ENCODE measurements at regions not wholly inside any gene's neighbourhood (a gene's known extent, or its start where the extent isn't known, plus 50 kb on each side); places are given as distances from the start of the nearest gene placed in this dataset.

DNA sequence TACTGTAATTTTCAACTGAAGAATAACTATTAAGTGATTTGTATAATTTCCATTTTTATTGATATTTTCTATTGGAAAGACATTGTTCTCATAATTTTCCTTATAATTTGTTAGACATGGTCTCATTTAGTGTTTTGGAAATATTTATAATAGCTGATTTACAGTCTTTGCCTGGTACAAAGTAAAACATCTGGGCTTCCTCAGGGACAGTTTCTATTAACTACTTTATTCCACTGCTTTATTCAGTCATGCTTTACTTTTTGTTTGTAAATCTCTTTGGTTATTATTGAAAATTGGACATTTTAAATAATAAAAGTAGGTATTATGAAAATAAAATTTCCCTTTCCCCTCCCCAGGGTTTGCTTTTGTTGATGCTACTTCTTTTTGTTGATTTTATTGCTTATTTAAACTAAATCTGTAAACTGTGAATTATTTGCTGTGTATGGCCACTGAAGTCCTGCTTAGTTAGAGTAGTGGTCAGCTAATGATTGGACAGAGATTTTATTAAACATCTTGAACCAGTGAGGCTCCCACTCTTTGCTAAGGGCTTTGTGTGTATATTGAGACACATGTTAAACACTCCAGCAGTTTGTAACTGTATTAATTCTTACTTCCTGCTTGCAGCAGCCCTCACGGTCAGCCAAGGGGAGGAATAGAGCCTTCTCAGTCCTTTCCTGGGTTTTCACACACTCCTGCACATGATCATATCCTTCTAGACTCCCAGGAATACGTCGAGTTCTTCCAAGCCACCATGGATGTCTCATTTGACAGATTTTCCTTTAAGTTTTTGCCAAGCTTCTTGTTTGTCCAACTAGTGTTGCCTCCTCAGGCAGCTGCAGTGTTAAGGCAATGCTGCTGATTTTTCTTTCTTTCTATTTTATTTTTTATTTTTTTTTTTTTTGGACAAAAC lies 994.6 kb upstream of the PRMT6 start:
- Histone ChIP-seq H3K4me3 (replicated peaks; ENCODE audit: low read depth, low read length) (no peak overlapping the region), H3K27me3 (replicated peaks; ENCODE audit: control insufficient read depth, insufficient read depth, low read length) (no peaks in the 10 kb centered on the region), H3K36me3 (ENCODE audit: control insufficient read depth, insufficient read depth, low read length) (no peaks in the 10 kb centered on the region)
- TF ChIP-seq, protein P1, sequence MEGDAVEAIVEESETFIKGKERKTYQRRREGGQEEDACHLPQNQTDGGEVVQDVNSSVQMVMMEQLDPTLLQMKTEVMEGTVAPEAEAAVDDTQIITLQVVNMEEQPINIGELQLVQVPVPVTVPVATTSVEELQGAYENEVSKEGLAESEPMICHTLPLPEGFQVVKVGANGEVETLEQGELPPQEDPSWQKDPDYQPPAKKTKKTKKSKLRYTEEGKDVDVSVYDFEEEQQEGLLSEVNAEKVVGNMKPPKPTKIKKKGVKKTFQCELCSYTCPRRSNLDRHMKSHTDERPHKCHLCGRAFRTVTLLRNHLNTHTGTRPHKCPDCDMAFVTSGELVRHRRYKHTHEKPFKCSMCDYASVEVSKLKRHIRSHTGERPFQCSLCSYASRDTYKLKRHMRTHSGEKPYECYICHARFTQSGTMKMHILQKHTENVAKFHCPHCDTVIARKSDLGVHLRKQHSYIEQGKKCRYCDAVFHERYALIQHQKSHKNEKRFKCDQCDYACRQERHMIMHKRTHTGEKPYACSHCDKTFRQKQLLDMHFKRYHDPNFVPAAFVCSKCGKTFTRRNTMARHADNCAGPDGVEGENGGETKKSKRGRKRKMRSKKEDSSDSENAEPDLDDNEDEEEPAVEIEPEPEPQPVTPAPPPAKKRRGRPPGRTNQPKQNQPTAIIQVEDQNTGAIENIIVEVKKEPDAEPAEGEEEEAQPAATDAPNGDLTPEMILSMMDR (IDR thresholded peaks at IDR 0.05; ENCODE audit: insufficient read depth, low read length, poor library complexity, severe bottlenecking), result no peak
- DNase-seq (ENCODE audit: extremely low read depth, insufficient read length), result no peak

- TF ChIP-seq, protein P1 (IDR thresholded peaks at IDR 0.05; ENCODE audit: insufficient read depth, low read length, poor library complexity, severe bottlenecking), result no peak
- no peak overlapping the region for H3K4me3 ChIP-seq (replicated peaks; ENCODE audit: low read depth, low read length)
- no peak for DNase-seq (ENCODE audit: extremely low read depth, insufficient read length)
- no peaks in the 10 kb centered on the region for H3K36me3 ChIP-seq (ENCODE audit: control insufficient read depth, insufficient read depth, low read length)
- H3K27me3 ChIP-seq (replicated peaks; ENCODE audit: control insufficient read depth, insufficient read depth, low read length), result no peaks in the 10 kb centered on the region
These were observed 993.0 kb upstream of the PRMT6 start for GRCh38 chr1:106063510-106063909.

DNA sequence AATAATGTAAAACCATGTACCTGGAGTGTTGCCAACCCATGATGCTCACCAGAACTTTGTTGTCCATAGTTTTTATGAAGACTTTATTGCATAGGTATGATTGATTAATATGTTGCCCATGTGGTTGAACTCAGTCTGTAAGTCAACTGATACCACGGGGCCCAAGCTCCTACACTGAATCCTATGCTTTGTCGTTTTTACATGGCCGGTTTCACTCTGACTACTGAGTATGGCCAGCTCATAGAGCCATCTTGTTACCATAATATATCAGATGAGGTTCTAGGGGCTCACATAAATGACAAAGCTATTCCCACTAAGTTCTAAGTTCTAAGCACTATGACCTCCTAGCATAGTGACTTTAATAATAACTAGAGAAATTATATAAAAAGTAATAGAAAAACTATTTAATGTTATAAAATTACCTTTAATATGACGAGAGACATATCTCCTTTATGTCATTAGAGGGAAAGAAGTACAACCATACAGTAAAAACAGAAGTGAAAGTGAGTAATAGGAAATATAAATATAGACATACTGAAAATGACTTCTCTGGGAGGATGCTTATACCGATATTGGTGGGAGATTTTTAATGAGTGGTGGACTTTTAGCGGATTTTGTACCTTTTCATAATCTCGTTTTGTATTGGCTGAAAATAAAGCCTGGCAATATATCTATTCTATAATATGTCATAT lies 983.4 kb upstream of the PRMT6 start:
- Histone ChIP-seq H3K36me3 (ENCODE audit: control insufficient read depth, insufficient read depth, low read length) (no peaks in the 10 kb centered on the region), H3K27me3 (replicated peaks; ENCODE audit: control insufficient read depth, insufficient read depth, low read length) (no peaks in the 10 kb centered on the region), H3K4me3 (replicated peaks; ENCODE audit: low read depth, low read length) (no peak overlapping the region)
- TF ChIP-seq, protein P1 (IDR thresholded peaks at IDR 0.05; ENCODE audit: insufficient read depth, low read length, poor library complexity, severe bottlenecking), result no peak
- DNase-seq (ENCODE audit: extremely low read depth, insufficient read length), result no peak

GRCh38 chr1:106080608-106081325 lies 975.7 kb upstream of the PRMT6 start:
- H3K27me3 ChIP-seq (replicated peaks; ENCODE audit: control insufficient read depth, insufficient read depth, low read length), result no peaks in the 10 kb centered on the region
- H3K4me3 ChIP-seq (replicated peaks; ENCODE audit: low read depth, low read length), result no peak overlapping the region
- no peak for DNase-seq (ENCODE audit: extremely low read depth, insufficient read length)
- TF ChIP-seq, protein P1 (IDR thresholded peaks at IDR 0.05; ENCODE audit: insufficient read depth, low read length, poor library complexity, severe bottlenecking), result no peak
- no peaks in the 10 kb centered on the region for H3K36me3 ChIP-seq (ENCODE audit: control insufficient read depth, insufficient read depth, low read length)

- TF ChIP-seq, protein P1 (IDR thresholded peaks at IDR 0.05; ENCODE audit: insufficient read depth, low read length, poor library complexity, severe bottlenecking), result no peak
These were observed 945.4 kb upstream of the PRMT6 start for GRCh38 chr1:106111044-106111443.

More at GRCh38 chr1:106111044-106111443, 945.4 kb upstream of the PRMT6 start:
- H3K4me3 ChIP-seq (replicated peaks; ENCODE audit: low read depth, low read length), result no peak overlapping the region
- H3K36me3 ChIP-seq (ENCODE audit: control insufficient read depth, insufficient read depth, low read length), result no peaks in the 10 kb centered on the region
- DNase-seq (ENCODE audit: extremely low read depth, insufficient read length), result no peak
- H3K27me3 ChIP-seq (replicated peaks; ENCODE audit: control insufficient read depth, insufficient read depth, low read length), result no peaks in the 10 kb centered on the region
